ENCODE measurements at regions not wholly inside any gene's neighbourhood (a gene's known extent, or its start where the extent isn't known, plus 50 kb on each side); places are given as distances from the start of the nearest gene placed in this dataset.

DNA sequence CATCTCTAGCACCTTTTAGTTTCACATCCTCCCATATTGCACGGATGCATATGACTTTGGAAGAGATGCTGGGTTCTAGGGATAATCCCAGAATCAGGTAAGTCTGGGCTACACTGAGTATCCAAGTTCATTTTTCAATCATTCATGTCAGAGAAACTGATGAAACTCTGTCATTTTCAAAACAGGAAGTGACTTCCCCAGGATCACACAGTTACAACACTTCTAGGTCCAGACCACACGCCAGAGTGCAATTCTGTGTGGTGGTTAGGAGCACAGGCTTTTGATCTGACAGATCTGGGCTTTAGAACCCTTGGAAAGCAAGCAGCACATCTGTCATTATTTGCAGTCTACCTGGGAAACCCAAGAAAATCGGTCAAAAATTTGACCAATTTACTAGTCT is 52.1 kb upstream of the CDKN2AIP start:
- Histone ChIP-seq H4K20me1 (ENCODE audit: insufficient read depth, low read length) (no peaks in the 10 kb centered on the region), H3K79me2 (ENCODE audit: low read length) (no peaks in the 10 kb centered on the region), H3K4me2 (ENCODE audit: low read length) (peak overlapping the region; percentile 48), H3K36me3 (replicated peaks; ENCODE audit: low read depth, low read length) (no peaks in the 10 kb centered on the region), H3K9ac (ENCODE audit: low read length) (no peak overlapping the region), H3K9me3 (ENCODE audit: insufficient read depth, low read length) (no peaks in the 10 kb centered on the region), H2AFZ (ENCODE audit: low read depth, low read length) (peak overlapping the region; percentile 42; the same call in 1 of the 2 replicates), H3K4me1 (ENCODE audit: low read length) (peaks cover 16% of the 10 kb centered on the region), H3K4me3 (ENCODE audit: low read length) (0 out of 2 replicates have a peak overlapping the region, but pooled peaks have one; percentile 13), H3K27ac (ENCODE audit: low read length) (no peak overlapping the region), H3K27me3 (ENCODE audit: low read depth, low read length) (no peaks in the 10 kb centered on the region)
- TF ChIP-seq EZH2phosphoT487 (IDR thresholded peaks at IDR 0.05; ENCODE audit: low read depth): no peak
- TF ChIP-seq, protein P1, sequence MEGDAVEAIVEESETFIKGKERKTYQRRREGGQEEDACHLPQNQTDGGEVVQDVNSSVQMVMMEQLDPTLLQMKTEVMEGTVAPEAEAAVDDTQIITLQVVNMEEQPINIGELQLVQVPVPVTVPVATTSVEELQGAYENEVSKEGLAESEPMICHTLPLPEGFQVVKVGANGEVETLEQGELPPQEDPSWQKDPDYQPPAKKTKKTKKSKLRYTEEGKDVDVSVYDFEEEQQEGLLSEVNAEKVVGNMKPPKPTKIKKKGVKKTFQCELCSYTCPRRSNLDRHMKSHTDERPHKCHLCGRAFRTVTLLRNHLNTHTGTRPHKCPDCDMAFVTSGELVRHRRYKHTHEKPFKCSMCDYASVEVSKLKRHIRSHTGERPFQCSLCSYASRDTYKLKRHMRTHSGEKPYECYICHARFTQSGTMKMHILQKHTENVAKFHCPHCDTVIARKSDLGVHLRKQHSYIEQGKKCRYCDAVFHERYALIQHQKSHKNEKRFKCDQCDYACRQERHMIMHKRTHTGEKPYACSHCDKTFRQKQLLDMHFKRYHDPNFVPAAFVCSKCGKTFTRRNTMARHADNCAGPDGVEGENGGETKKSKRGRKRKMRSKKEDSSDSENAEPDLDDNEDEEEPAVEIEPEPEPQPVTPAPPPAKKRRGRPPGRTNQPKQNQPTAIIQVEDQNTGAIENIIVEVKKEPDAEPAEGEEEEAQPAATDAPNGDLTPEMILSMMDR (IDR thresholded peaks at IDR 0.05; ENCODE audit: low read depth, low read length): no peak

DNA sequence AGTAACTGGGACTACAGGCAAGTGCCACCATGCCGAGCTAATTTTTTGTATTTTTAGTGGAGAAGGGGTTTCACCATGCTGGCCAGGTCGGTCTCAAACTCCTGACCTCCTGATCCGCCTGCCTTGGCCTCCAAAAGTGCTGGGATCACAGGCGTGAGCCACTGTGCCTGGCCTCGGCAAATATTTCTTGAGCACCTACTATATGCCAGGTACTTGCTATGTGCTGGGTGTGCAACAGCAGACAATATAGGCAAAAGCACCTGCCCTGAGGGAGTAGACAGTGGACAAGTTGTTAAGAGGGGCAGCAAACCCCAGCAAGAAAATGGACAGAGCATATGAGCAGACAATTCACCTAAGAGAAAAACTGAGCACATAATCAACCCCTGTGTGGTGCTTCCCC is 51.0 kb upstream of the CDKN2AIP start:
- no peaks in the 10 kb centered on the region for H4K20me1 ChIP-seq (ENCODE audit: insufficient read depth, low read length)
- H3K27ac ChIP-seq (ENCODE audit: low read length): no peak overlapping the region
- no peak overlapping the region for H3K4me2 ChIP-seq (ENCODE audit: low read length)
- no peak overlapping the region for H3K9ac ChIP-seq (ENCODE audit: low read length)
- no peak overlapping the region for H3K4me3 ChIP-seq (ENCODE audit: low read length)
- peaks cover 24% of the 10 kb centered on the region for H3K4me1 ChIP-seq (ENCODE audit: low read length)
- no peaks in the 10 kb centered on the region for H3K36me3 ChIP-seq (replicated peaks; ENCODE audit: low read depth, low read length)
- H3K27me3 ChIP-seq (ENCODE audit: low read depth, low read length): no peaks in the 10 kb centered on the region
- H2AFZ ChIP-seq (ENCODE audit: low read depth, low read length): no peak overlapping the region
- TF ChIP-seq, protein P1 (IDR thresholded peaks at IDR 0.05; ENCODE audit: low read depth, low read length): no peak
- no peaks in the 10 kb centered on the region for H3K79me2 ChIP-seq (ENCODE audit: low read length)
- no peaks in the 10 kb centered on the region for H3K9me3 ChIP-seq (ENCODE audit: insufficient read depth, low read length)

DNA sequence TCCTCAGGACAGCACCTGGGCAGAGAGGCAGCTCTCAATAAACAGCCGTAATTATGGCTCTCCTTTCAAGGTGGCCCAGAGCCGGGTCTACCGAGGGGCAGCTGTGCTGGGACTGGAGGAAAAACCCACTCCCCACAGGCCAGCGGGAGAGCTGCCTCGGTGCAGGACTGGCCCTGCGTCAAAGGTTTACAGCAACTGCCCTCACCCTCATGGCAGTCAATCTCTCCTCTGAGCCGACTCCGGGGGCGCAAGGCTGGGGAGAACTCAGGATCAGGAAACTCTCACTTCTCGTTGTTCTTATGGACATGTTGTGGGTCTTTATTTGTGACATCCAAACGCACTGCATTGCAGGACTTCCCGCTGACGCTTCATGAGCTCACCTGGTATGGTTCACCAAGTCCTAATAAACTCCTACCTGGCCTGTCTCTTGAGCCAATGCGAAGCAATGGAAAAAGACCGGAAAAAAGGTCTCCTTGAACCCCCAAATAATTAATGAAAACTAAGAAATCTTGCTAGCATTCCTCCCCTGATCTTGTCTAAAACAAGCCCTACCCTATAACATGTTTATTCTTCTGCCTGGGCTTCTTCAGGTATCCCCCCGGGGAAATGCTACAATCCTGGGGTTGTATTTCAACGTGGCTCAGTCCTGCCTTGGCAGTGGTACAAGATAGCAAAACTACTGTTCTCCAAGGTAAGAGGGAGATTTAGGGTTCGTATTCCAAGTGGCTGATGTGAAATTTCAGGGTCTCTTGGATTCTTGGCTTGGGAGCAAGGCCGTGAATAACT is 50.1 kb upstream of the CDKN2AIP start:
- no peak overlapping the region for H3K4me3 ChIP-seq (ENCODE audit: low read length)
- no peak overlapping the region for H2AFZ ChIP-seq (ENCODE audit: low read depth, low read length)
- H3K4me2 ChIP-seq (ENCODE audit: low read length): no peak overlapping the region
- H3K27me3 ChIP-seq (ENCODE audit: low read depth, low read length): no peaks in the 10 kb centered on the region
- H3K36me3 ChIP-seq (replicated peaks; ENCODE audit: low read depth, low read length): no peaks in the 10 kb centered on the region
- no peaks in the 10 kb centered on the region for H3K79me2 ChIP-seq (ENCODE audit: low read length)
- H3K27ac ChIP-seq (ENCODE audit: low read length): no peak overlapping the region
- H3K4me1 ChIP-seq (ENCODE audit: low read length): peaks cover 31% of the 10 kb centered on the region
- H3K9me3 ChIP-seq (ENCODE audit: insufficient read depth, low read length): no peaks in the 10 kb centered on the region
- H4K20me1 ChIP-seq (ENCODE audit: insufficient read depth, low read length): no peaks in the 10 kb centered on the region
- TF ChIP-seq EZH2phosphoT487 (IDR thresholded peaks at IDR 0.05; ENCODE audit: low read depth): no peak
- TF ChIP-seq, protein P1 (IDR thresholded peaks at IDR 0.05; ENCODE audit: low read depth, low read length): no peak
- no peak overlapping the region for H3K9ac ChIP-seq (ENCODE audit: low read length)

Data from OCI-LY3 (cell line).